ENCODE measurements at regions not wholly inside any gene's neighbourhood (a gene's known extent, or its start where the extent isn't known, plus 50 kb on each side); places are given as distances from the start of the nearest gene placed in this dataset.

- no peak for DNase-seq (ENCODE audit: low spot score)
Observed at GRCh38 chr15:48046813-48047438, 73.9 kb upstream of the SLC24A5 start.

- no peak for DNase-seq (ENCODE audit: low spot score)
Observed at GRCh38 chr15:48049736-48050135, 71.1 kb upstream of the SLC24A5 start.

- DNase-seq (ENCODE audit: low spot score): no peak
Observed at GRCh38 chr15:48052946-48053345, 67.8 kb upstream of the SLC24A5 start.

GRCh38 chr15:48058371-48058770 lies 62.4 kb upstream of the SLC24A5 start:
- DNase-seq (ENCODE audit: low spot score): no peak

- no peak for DNase-seq (ENCODE audit: low spot score)
Observed at GRCh38 chr15:48059791-48060190, 61.0 kb upstream of the SLC24A5 start.

- no peak for DNase-seq (ENCODE audit: low spot score)
Observed at GRCh38 chr15:48060396-48060795, 60.4 kb upstream of the SLC24A5 start.

GRCh38 chr15:48061605-48062004 lies 59.2 kb upstream of the SLC24A5 start:
- no peak for DNase-seq (ENCODE audit: low spot score)

GRCh38 chr15:48062148-48062872 lies 58.5 kb upstream of the SLC24A5 start:
- DNase-seq (ENCODE audit: low spot score): peak; percentile 6

GRCh38 chr15:48063411-48063985 lies 57.3 kb upstream of the SLC24A5 start:
- DNase-seq (ENCODE audit: low spot score): no peak

- no peak for DNase-seq (ENCODE audit: low spot score)
Observed at GRCh38 chr15:48064421-48064820, 56.4 kb upstream of the SLC24A5 start.

- no peak for DNase-seq (ENCODE audit: low spot score)
Observed at GRCh38 chr15:48066456-48066855, 54.3 kb upstream of the SLC24A5 start.

Data from hepatic stellate cell (primary cell).